CD4-positive, alpha-beta memory T cell (primary cell): ENCODE measurements at regions not wholly inside any gene's neighbourhood (a gene's known extent, or its start where the extent isn't known, plus 50 kb on each side); places are given as distances from the start of the nearest gene placed in this dataset.
"Not testable (repeated sequence)": the region's sequence is repeated elsewhere in the genome, so short reads cannot be mapped to it uniquely, and the experiment has no call there.

ENCODE experiments used
- CTCF ChIA-PET: fragments of 350-600 bp; sonication (Branson Sonifier 250); formaldehyde crosslinking; loops from one replicate; lab custom pipeline; 2021; ENCODE audit warnings: inconsistent platforms; ENCODE audit not compliant: partially characterized antibody; lab: Charles Lee
- POLR2A ChIA-PET: fragments of 350-600 bp; sonication (Branson Sonifier 250); formaldehyde crosslinking; loops from one replicate; lab custom pipeline; 2021; ENCODE audit not compliant: partially characterized antibody; lab: Charles Lee
- DNase-seq, 5 donors: peaks; one replicate each; pipeline versions ENCODE4 v3.0.0 to v3.0.0-alpha.2; 2020 to 2022; ENCODE audit warnings: mixed read lengths in 1 of 5
- H3K27ac ChIP-seq: one replicate; pipeline ENCODE4 v1.7.0; 2013; ENCODE audit warnings: low read depth, low read length
- H3K27me3 ChIP-seq: 2 replicates; pipeline ENCODE4 v1.7.0; 2013; ENCODE audit warnings: mild to moderate bottlenecking, low read length, moderate library complexity; ENCODE audit not compliant: insufficient read depth
- H3K36me3 ChIP-seq: 2 replicates; pipeline ENCODE4 v1.7.0; 2013; ENCODE audit warnings: mild to moderate bottlenecking, low read length, moderate library complexity; ENCODE audit not compliant: insufficient read depth
- H3K4me1 ChIP-seq: 2 replicates; pipeline ENCODE4 v1.7.0; 2013; ENCODE audit warnings: mild to moderate bottlenecking, low read length, moderate library complexity; ENCODE audit not compliant: insufficient read depth
- H3K4me3 ChIP-seq, 2 donors: one replicate each; pipeline ENCODE4 v1.7.0; 2013; ENCODE audit warnings: low read length in 2 of 2, mild to moderate bottlenecking in 1 of 2
- H3K9me3 ChIP-seq, 2 donors: one replicate each; pipeline ENCODE4 v1.7.0; 2013; ENCODE audit warnings: low read length in 2 of 2, control low read depth in 1 of 2; ENCODE audit not compliant: control insufficient read depth in 1 of 2
- H3K27ac Mint-ChIP-seq, 7 donors: one replicate each; pipeline ENCODE4 v1.8.0; 2020 to 2021; ENCODE audit warnings: mixed read lengths in 7 of 7, mild to moderate bottlenecking in 6 of 7, inconsistent platforms in 3 of 7, moderate library complexity in 3 of 7
- H3K27me3 Mint-ChIP-seq, 2 donors: one replicate each; pipeline ENCODE4 v1.8.0; 2020 to 2021; ENCODE audit warnings: mixed read lengths in 2 of 2
- H3K36me3 Mint-ChIP-seq, 2 donors: one replicate each; pipeline ENCODE4 v1.8.0; 2020 to 2021; ENCODE audit warnings: mixed read lengths in 2 of 2, inconsistent platforms in 1 of 2, mild to moderate bottlenecking in 1 of 2
- H3K4me1 Mint-ChIP-seq, 4 donors: one replicate each; pipeline ENCODE4 v1.8.0; 2020 to 2021; ENCODE audit warnings: mixed read lengths in 4 of 4, mild to moderate bottlenecking in 1 of 4
- H3K4me3 Mint-ChIP-seq, 8 donors: one replicate each; pipeline ENCODE4 v1.8.0; 2020 to 2021; ENCODE audit warnings: mixed read lengths in 8 of 8, mild to moderate bottlenecking in 7 of 8, moderate library complexity in 6 of 8, inconsistent platforms in 3 of 8
- H3K9me3 Mint-ChIP-seq, 8 donors: one replicate each; pipeline ENCODE4 v1.8.0; 2020 to 2021; ENCODE audit warnings: mixed read lengths in 8 of 8, mild to moderate bottlenecking in 5 of 8, inconsistent platforms in 3 of 8, moderate library complexity in 1 of 8
- intact Hi-C: fragments of 100-400 bp; cut with micrococcal nuclease; formaldehyde crosslinking; loops from one replicate; pipeline ENCODE4 v1.15.1; 2023

DNA sequence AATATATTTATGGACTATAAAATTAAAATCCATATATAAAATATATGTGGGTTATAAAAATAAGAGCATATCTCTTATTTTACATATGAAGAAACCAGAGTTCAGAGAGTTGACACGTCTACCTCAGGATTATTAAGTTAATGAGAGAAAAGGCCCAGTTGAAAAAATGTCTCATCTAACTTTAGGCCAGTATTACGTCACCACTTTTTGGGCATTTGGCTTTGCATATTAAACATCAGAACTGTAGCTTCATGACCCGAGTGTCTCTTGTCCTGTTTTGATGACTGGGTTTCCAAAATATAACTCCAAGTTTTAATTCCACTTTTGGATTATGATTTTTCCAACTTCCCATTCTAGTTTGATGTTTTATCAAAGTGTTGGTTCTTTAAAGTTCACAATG, 1026.1 kb downstream of the SLC6A15 start:
- no peaks in the 10 kb centered on the region for H3K27me3 ChIP-seq
- H3K9me3 ChIP-seq = no peaks in the 10 kb centered on the region
- no peaks in the 10 kb centered on the region for H3K36me3 ChIP-seq
- no peak overlapping the region for H3K27ac ChIP-seq
- H3K4me3 Mint-ChIP-seq = no peak overlapping the region
- H3K4me1 ChIP-seq = no peaks in the 10 kb centered on the region
- H3K36me3 Mint-ChIP-seq = no peaks in the 10 kb centered on the region
- no peaks in the 10 kb centered on the region for H3K27me3 Mint-ChIP-seq
- no peak overlapping the region for H3K4me3 ChIP-seq
- ChIA-PET POLR2A (no interaction called here), CTCF (no interaction called here)
- no peaks in the 10 kb centered on the region for H3K4me1 Mint-ChIP-seq
- no peak for DNase-seq
- peaks cover 0 to 4% (median under 1%) of the 10 kb centered on the region in 8 donors for H3K9me3 Mint-ChIP-seq
- H3K27ac Mint-ChIP-seq = no peak overlapping the region
- intact Hi-C loops = no loop called here

DNA sequence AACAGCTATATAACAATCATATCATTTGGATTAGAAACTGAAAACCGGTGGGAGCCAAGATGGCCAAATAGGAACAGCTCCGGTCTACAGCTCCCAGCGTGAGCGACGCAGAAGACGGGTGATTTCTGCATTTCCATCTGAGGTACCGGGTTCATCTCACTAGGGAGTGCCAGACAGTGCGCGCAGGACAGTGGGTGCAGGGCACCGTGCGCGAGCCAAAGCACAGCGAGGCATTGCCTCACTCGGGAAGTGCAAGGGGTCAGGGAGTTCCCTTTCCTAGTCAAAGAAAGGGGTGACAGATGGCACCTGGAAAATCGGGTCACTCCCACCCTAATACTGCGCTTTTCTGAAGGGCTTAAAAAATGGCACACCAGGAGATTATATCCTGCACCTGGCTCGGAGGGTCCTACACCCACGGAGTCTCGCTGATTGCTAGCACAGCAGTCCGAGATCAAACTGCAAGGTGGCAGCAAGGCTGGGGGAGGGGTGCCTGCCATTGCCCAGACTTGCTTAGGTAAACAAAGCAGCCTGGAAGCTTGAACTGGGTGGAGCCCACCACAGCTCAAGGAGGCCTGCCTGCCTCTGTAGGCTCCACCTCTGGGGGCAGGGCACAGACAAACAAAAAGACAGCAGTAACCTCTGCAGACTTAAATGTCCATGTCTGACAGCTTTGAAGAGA, 1041.5 kb downstream of the SLC6A15 start:
- intact Hi-C loops, H3K27ac Mint-ChIP-seq: not testable (repeated sequence)

DNA sequence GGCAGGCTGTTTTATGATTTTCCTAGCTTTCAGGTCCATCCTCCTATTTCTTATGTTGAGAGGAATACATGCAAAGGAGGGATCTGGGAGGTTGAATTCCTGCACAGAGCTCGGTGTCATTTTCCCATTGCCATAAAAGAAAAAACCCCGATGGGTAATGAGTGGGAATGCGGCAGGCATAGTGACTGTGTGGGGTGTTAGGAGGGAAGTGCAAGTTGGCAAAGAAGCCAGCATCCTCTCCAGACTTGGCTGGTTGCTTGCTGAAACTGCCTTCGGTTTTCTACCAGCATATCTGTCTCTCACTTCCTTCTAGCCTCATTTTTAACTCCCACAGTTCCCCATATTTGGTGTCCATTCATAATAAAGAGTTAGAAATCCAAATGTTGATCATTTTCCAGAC, 1046.1 kb downstream of the SLC6A15 start:
- no peaks in the 10 kb centered on the region for H3K27me3 Mint-ChIP-seq
- intact Hi-C loops = no loop called here
- no peak for DNase-seq
- H3K4me1 ChIP-seq = no peaks in the 10 kb centered on the region
- no peaks in the 10 kb centered on the region for H3K9me3 ChIP-seq
- no peak overlapping the region for H3K4me3 ChIP-seq
- no peaks in the 10 kb centered on the region for H3K27me3 ChIP-seq
- H3K4me3 Mint-ChIP-seq = no peak overlapping the region
- no peaks in the 10 kb centered on the region for H3K4me1 Mint-ChIP-seq
- ChIA-PET CTCF (no interaction called here), POLR2A (no interaction called here)
- no peak overlapping the region for H3K27ac ChIP-seq
- no peaks in the 10 kb centered on the region for H3K36me3 Mint-ChIP-seq
- H3K27ac Mint-ChIP-seq = no peak overlapping the region
- H3K9me3 Mint-ChIP-seq = peaks cover 0 to 4% (median 0%) of the 10 kb centered on the region in 8 donors
- no peaks in the 10 kb centered on the region for H3K36me3 ChIP-seq

More for the DNA sequence above, 1041.5 kb downstream of the SLC6A15 start:
- H3K4me1 ChIP-seq, H3K27me3 Mint-ChIP-seq, H3K9me3 Mint-ChIP-seq, CTCF ChIA-PET, POLR2A ChIA-PET, DNase-seq, H3K4me1 Mint-ChIP-seq, H3K36me3 ChIP-seq, H3K9me3 ChIP-seq, H3K27me3 ChIP-seq, H3K36me3 Mint-ChIP-seq, H3K4me3 Mint-ChIP-seq, H3K4me3 ChIP-seq, H3K27ac ChIP-seq: not testable (repeated sequence)

DNA sequence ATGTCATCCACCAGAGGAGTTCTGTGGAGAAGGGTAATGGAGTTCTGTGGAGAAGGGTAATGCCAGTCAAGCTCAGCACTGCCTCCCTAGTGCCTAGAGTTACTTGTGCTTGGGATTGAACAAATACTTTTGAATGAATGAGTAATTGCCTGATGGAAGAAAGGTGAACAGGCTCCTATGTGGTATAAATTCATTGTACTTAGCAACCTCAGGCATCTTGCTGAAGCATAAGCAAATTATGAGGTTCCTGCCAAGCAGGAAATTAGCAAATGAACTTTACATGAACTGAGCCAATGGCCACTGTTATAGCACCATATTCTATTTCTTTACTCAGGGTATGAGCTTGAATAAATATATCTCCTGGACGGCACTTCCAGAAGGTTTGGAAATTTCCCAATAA, 1047.2 kb downstream of the SLC6A15 start:
- H3K9me3 Mint-ChIP-seq = peaks cover 0 to 3% (median 0%) of the 10 kb centered on the region in 8 donors
- no peaks in the 10 kb centered on the region for H3K4me1 ChIP-seq

DNA sequence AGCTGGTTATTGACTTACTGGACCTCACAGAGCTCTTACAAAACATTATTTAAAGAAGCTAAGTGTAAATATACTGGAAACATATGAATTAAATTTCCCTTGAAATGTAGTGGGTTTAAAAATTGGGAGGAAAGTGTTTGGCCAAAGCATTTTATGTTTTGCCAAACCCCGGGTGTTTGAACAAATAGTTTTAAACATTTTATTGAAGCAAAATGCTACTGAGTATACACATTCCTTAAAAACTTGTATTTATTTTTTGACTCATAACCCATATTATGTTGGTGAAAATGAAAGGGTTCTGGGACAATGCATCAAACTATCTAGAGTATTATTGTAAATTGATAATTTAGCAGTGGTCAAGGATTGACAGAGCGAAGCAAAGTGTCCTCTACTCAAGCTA, 1048.5 kb downstream of the SLC6A15 start:
- H3K36me3 ChIP-seq = no peaks in the 10 kb centered on the region
- no peaks in the 10 kb centered on the region for H3K36me3 Mint-ChIP-seq

More for the DNA sequence above, 1047.2 kb downstream of the SLC6A15 start:
- Histone ChIP-seq H3K4me3 (no peak overlapping the region), H3K36me3 (no peaks in the 10 kb centered on the region), H3K27me3 (no peaks in the 10 kb centered on the region), H3K27ac (no peak overlapping the region), H3K9me3 (no peaks in the 10 kb centered on the region)
- H3K4me1 Mint-ChIP-seq = no peaks in the 10 kb centered on the region
- no peaks in the 10 kb centered on the region for H3K36me3 Mint-ChIP-seq
- no peaks in the 10 kb centered on the region for H3K27me3 Mint-ChIP-seq
- POLR2A ChIA-PET = no interaction called here
- no peak overlapping the region for H3K4me3 Mint-ChIP-seq
- no peak for DNase-seq
- no peak overlapping the region for H3K27ac Mint-ChIP-seq
- CTCF ChIA-PET = no interaction called here
- intact Hi-C loops = no loop called here

DNA sequence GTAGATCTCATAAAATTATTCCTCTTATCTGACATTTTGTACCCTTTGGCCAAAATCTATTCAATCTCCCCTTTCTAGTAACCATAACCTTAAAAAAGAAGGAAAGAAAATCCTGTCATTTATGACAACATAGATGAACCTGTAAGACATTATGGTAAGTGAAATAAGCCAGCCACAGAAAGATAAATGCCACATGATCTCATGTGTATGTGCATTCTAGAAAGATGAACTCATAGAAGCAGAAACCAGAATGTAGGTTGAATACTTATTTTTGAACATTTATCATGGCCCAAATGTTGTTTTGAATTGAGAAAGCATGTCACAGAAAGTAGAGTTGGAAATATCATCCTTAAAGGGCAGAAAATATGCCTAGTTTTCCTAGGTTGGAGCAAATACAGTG, 1053.6 kb downstream of the SLC6A15 start:
- Mint-ChIP-seq H3K27me3 (peaks cover 0 to 2% of the 10 kb centered on the region in 2 donors), H3K9me3 (peaks cover 4 to 36% (median 24%) of the 10 kb centered on the region in 8 donors), H3K27ac (no peak overlapping the region), H3K36me3 (no peaks in the 10 kb centered on the region), H3K4me1 (no peaks in the 10 kb centered on the region), H3K4me3 (no peak overlapping the region)
- H3K27me3 ChIP-seq = no peaks in the 10 kb centered on the region
- no peak for DNase-seq
- no peaks in the 10 kb centered on the region for H3K36me3 ChIP-seq
- H3K4me3 ChIP-seq = no peak overlapping the region
- ChIA-PET POLR2A (no interaction called here), CTCF (no interaction called here)
- H3K9me3 ChIP-seq = peaks cover 0 to 12% of the 10 kb centered on the region in 2 donors
- H3K27ac ChIP-seq = no peak overlapping the region
- no peaks in the 10 kb centered on the region for H3K4me1 ChIP-seq
- intact Hi-C loops = no loop called here

More for the DNA sequence above, 1048.5 kb downstream of the SLC6A15 start:
- DNase-seq = no peak
- intact Hi-C loops = no loop called here
- Mint-ChIP-seq H3K4me3 (no peak overlapping the region), H3K27me3 (no peaks in the 10 kb centered on the region), H3K9me3 (peaks cover 0 to 2% (median under 1%) of the 10 kb centered on the region in 8 donors), H3K27ac (no peak overlapping the region), H3K4me1 (no peaks in the 10 kb centered on the region)
- Histone ChIP-seq H3K9me3 (no peaks in the 10 kb centered on the region), H3K4me3 (no peak overlapping the region), H3K4me1 (no peaks in the 10 kb centered on the region), H3K27ac (no peak overlapping the region), H3K27me3 (no peaks in the 10 kb centered on the region)
- CTCF ChIA-PET = no interaction called here
- POLR2A ChIA-PET = no interaction called here

DNA sequence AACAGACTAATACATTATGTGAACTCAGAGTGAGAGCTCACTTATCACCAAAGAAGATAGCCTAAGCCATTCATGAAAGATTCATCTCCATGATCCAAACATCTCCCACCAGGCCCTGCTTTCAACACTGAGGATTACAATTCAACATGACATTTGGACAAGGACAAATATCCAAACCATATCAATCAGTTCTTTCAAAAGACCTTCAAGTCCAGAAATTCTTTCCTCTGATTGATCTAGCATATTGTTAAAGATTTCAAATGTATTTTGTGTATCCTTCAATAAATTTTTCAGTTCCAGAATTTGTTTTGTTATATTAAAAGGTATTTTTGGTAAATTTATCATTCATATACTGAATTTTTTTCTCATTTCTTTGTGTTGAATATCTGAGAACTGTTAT, 1055.8 kb downstream of the SLC6A15 start:
- no peak overlapping the region for H3K27ac Mint-ChIP-seq
- peaks cover 4 to 37% (median 25%) of the 10 kb centered on the region in 8 donors for H3K9me3 Mint-ChIP-seq
- H3K4me1 ChIP-seq = no peaks in the 10 kb centered on the region
- ChIA-PET POLR2A (no interaction called here), CTCF (no interaction called here)
- DNase-seq = no peak
- no peaks in the 10 kb centered on the region for H3K4me1 Mint-ChIP-seq
- H3K9me3 ChIP-seq = peaks cover 0 to 12% of the 10 kb centered on the region in 2 donors
- no peaks in the 10 kb centered on the region for H3K27me3 ChIP-seq
- H3K27me3 Mint-ChIP-seq = peaks cover 0 to 2% of the 10 kb centered on the region in 2 donors
- no peak overlapping the region for H3K4me3 Mint-ChIP-seq
- H3K27ac ChIP-seq = no peak overlapping the region
- H3K36me3 ChIP-seq = no peaks in the 10 kb centered on the region
- intact Hi-C loops = no loop called here
- H3K4me3 ChIP-seq = no peak overlapping the region
- no peaks in the 10 kb centered on the region for H3K36me3 Mint-ChIP-seq
